GM13976 (cell line): ENCODE measurements at regions not wholly inside any gene's neighbourhood (a gene's known extent, or its start where the extent isn't known, plus 50 kb on each side); places are given as distances from the start of the nearest gene placed in this dataset.

Experiments
- DNase-seq: peaks from one replicate; pipeline ENCODE4 v3.0.0; 2012; ENCODE audit warnings: low spot score
- CTCF ChIP-seq: IDR thresholded peaks from 2 replicates; pipeline ENCODE4 v1.5.1; 2012; ENCODE audit warnings: borderline replicate concordance, mild to moderate bottlenecking; ENCODE audit not compliant: insufficient read depth; ENCODE audit errors: extremely low read depth, missing control alignments, control extremely low read depth
- in situ Hi-C: fragments of 300-500 bp; cut with MboI; formaldehyde crosslinking; loops from one replicate; pipeline ENCODE4 v1.12.0; 2022; ENCODE audit warnings: low sequenced_read_pairs, mixed read lengths, inconsistent platforms; ENCODE audit not compliant: unreplicated experiment

GRCh38 chr5:167671176-167671575 lies 620.3 kb upstream of the WWC1 start:
- DNase-seq, result no peak
- no peak for TF ChIP-seq CTCF
- in situ Hi-C loops, result no loop called here

- no peak for DNase-seq
- in situ Hi-C loops, result no loop called here
- TF ChIP-seq CTCF, result no peak
Measured at GRCh38 chr5:167673942-167674341, 617.5 kb upstream of the WWC1 start.

- no peak for DNase-seq
- no peak for TF ChIP-seq CTCF
- in situ Hi-C loops, result no loop called here
Measured at GRCh38 chr5:167678481-167678880, 613.0 kb upstream of the WWC1 start.

- no peak for TF ChIP-seq CTCF
- in situ Hi-C loops, result no loop called here
- no peak for DNase-seq
Measured at GRCh38 chr5:167684251-167684650, 607.2 kb upstream of the WWC1 start.

GRCh38 chr5:167688341-167689130 lies 602.9 kb upstream of the WWC1 start:
- TF ChIP-seq CTCF, result no peak
- DNase-seq, result no peak
- in situ Hi-C loops, result no loop called here

- no peak for TF ChIP-seq CTCF
- in situ Hi-C loops, result no loop called here
- no peak for DNase-seq
Measured at GRCh38 chr5:167694325-167695147, 596.9 kb upstream of the WWC1 start.
